K562 (cell line): ENCODE measurements at regions not wholly inside any gene's neighbourhood (a gene's known extent, or its start where the extent isn't known, plus 50 kb on each side); places are given as distances from the start of the nearest gene placed in this dataset.

Experiments
- ATAC-seq: fragments of 200-7000 bp; cut with Tn5 transposase; 3 replicates; pipeline ENCODE4 v1.9.1; 2020; ENCODE audit warnings: moderate library complexity
- BruUV-seq: library from RNA; stranded (reverse); fragments of 400-500 nt; replicated peaks from 2 replicates; lab custom pipeline; 2021; lab: Mats Ljungman, UMichigan
- CTCF ChIA-PET: fragments of 300-600 bp; formaldehyde crosslinking; extraction: SDS; loops from one replicate; lab custom pipeline; 2021; ENCODE audit warnings: low intra/inter-chr PET ratio; lab: Yijun Ruan, JAX
- POLR2A ChIA-PET: fragments of 300-600, 350-650 bp; sonication (Branson Sonifier 250); formaldehyde crosslinking; extraction: SDS; loops from one replicate; lab custom pipeline; 2021; ENCODE audit warnings: antibody characterized with exemption, inconsistent platforms; lab: Yijun Ruan, JAX
- DNase-seq, 4 experiments: peaks; one replicate each; pipeline versions ENCODE4 v3.0.0 to v3.0.0-alpha.2; 2011 to 2018; ENCODE audit warnings: low spot score in 3 of 4, mixed read lengths in 3 of 4; ENCODE audit errors: extremely low read depth in 1 of 4
- FAIRE-seq: peaks from 2 replicates; lab custom pipeline; 2011; peaks lifted over from hg19 to GRCh38; lab: Jason Lieb, UNC
- H2AFZ ChIP-seq: 2 replicates; pipeline ENCODE4 v1.6.0; 2011; ENCODE audit warnings: low read depth, low read length, control low read depth, inconsistent platforms
- H3K27ac ChIP-seq: fragments of 200-600 bp; 3 replicates; pipeline ENCODE4 v1.8.0; 2011; ENCODE audit warnings: low read depth, mild to moderate bottlenecking, control low read depth, inconsistent platforms, low read length, moderate library complexity, mixed read lengths; ENCODE audit errors: extremely low read depth
- H3K27me3 ChIP-seq, 2 experiments: fragments of 300-600 bp in 1 of 2; 2 replicates in 1 of 2; 3 replicates in 1 of 2; pipeline versions ENCODE4 v1.6.0 to v1.8.0; 2011; ENCODE audit warnings: inconsistent platforms in 2 of 2, low read length in 2 of 2, mild to moderate bottlenecking in 1 of 2, mixed read lengths in 1 of 2, moderate library complexity in 1 of 2; ENCODE audit not compliant: control insufficient read depth in 2 of 2, insufficient read depth in 2 of 2
- H3K36me3 ChIP-seq: fragments of 300-600 bp; 3 replicates; pipeline ENCODE4 v1.8.0; 2011; ENCODE audit warnings: mild to moderate bottlenecking, low read length, inconsistent platforms; ENCODE audit not compliant: control insufficient read depth, insufficient read depth
- H3K4me1 ChIP-seq, 2 experiments: fragments of 200-600 bp in 1 of 2; replicated peaks in 1 of 2; 2 replicates in 1 of 2; 3 replicates in 1 of 2; pipeline versions ENCODE4 v1.5.1 to v1.8.0; 2011; ENCODE audit warnings: inconsistent platforms in 2 of 2, low read length in 2 of 2, mild to moderate bottlenecking in 1 of 2, mixed read lengths in 1 of 2, moderate library complexity in 1 of 2; ENCODE audit not compliant: control insufficient read depth in 2 of 2, insufficient read depth in 2 of 2
- H3K4me2 ChIP-seq: 2 replicates; pipeline ENCODE4 v1.6.1; 2011; ENCODE audit warnings: low read length, control low read depth, inconsistent platforms, mixed read lengths; ENCODE audit not compliant: insufficient read depth
- H3K4me3 ChIP-seq: fragments of 200-600 bp; sonication (generic), shearing (Covaris generic); 2 replicates; pipeline ENCODE4 v1.5.1; 2016; ENCODE audit warnings: control low read depth, inconsistent platforms
- H3K79me2 ChIP-seq: fragments of 200-600 bp; 3 replicates; pipeline ENCODE4 v1.8.0; 2011; ENCODE audit warnings: low read length, inconsistent platforms; ENCODE audit not compliant: control insufficient read depth, insufficient read depth
- H3K9ac ChIP-seq, 2 experiments: 2 replicates each; pipeline versions ENCODE4 v1.6.0 to v1.6.1; 2011; ENCODE audit warnings: low read depth in 2 of 2, low read length in 2 of 2, control low read depth in 1 of 2, inconsistent platforms in 1 of 2, mild to moderate bottlenecking in 1 of 2, mixed read lengths in 1 of 2; ENCODE audit not compliant: insufficient read depth in 1 of 2
- H3K9me1 ChIP-seq: one replicate; pipeline ENCODE4 v1.6.0; 2011; ENCODE audit warnings: inconsistent platforms, mild to moderate bottlenecking, low read length, moderate library complexity; ENCODE audit not compliant: control insufficient read depth, insufficient read depth
- H3K9me3 ChIP-seq: replicated peaks from 2 replicates; pipeline ENCODE4 v1.5.1; 2011; ENCODE audit warnings: low read depth, low read length, inconsistent platforms; ENCODE audit not compliant: control insufficient read depth, insufficient read depth
- H4K20me1 ChIP-seq: replicated peaks from 2 replicates; pipeline ENCODE4 v1.6.1; 2011; ENCODE audit warnings: low read length, inconsistent platforms, mixed read lengths; ENCODE audit not compliant: control insufficient read depth, insufficient read depth
- ATF7 ChIP-seq: fragments of 450-650 bp; IDR thresholded peaks from 2 replicates; pipeline ENCODE4 v1.7.1; 2014; ENCODE audit warnings: mild to moderate bottlenecking, moderate library complexity
- EWSR1 ChIP-seq: fragments of 450-650 bp; IDR thresholded peaks from 2 replicates; pipeline ENCODE4 v1.6.1; 2018; ENCODE audit warnings: borderline replicate concordance, mild to moderate bottlenecking, low read depth, moderate library complexity; ENCODE audit not compliant: partially characterized antibody
- FOSL1 ChIP-seq: fragments of 200-800 bp; sonication (Bioruptor generic); conservative IDR thresholded peaks from 2 replicates; pipeline ENCODE4 v1.6.1; 2016; ENCODE audit warnings: missing genetic modification characterization, missing compliant biosample characterization
- HMG20A ChIP-seq: fragments of 450-650 bp; formaldehyde crosslinking; conservative IDR thresholded peaks from 2 replicates; pipeline ENCODE4 v1.4.0; 2020; ENCODE audit warnings: mild to moderate bottlenecking, mixed read lengths
- HOXB6 ChIP-seq: fragments of 250-450 bp; sonication (Bioruptor Pico); IDR thresholded peaks from 2 replicates; pipeline ENCODE4 v1.5.1; 2022; ENCODE audit warnings: mild to moderate bottlenecking, borderline replicate concordance
- KDM1A ChIP-seq, 2 experiments: fragments of 450-650 bp; IDR thresholded peaks; 2 replicates each; pipeline ENCODE4 v1.6.1; 2016; ENCODE audit warnings: mild to moderate bottlenecking in 2 of 2
- NR3C1 ChIP-seq: sonication (generic); formaldehyde crosslinking; IDR thresholded peaks from 2 replicates; pipeline ENCODE4 v1.8.1; 2022; ENCODE audit warnings: missing genetic modification reagents
- POU5F1 ChIP-seq: fragments of 150-350 bp; IDR thresholded peaks from 2 replicates; pipeline ENCODE4 v1.6.1; 2014; ENCODE audit warnings: borderline replicate concordance, low read length, low read depth, mild to moderate bottlenecking; ENCODE audit not compliant: partially characterized antibody
- RBM39 ChIP-seq: fragments of 200-400 bp; formaldehyde crosslinking; optimal IDR thresholded peaks from 2 replicates; pipeline ENCODE3; 2018; ENCODE audit warnings: low read depth, low read length
- XRCC5 ChIP-seq: fragments of 200-400 bp; formaldehyde crosslinking; IDR thresholded peaks from 2 replicates; pipeline ENCODE4 v1.6.1; 2017; ENCODE audit warnings: low read depth, mild to moderate bottlenecking, low read length
- ZNF561 ChIP-seq: fragments of 450-650 bp; formaldehyde crosslinking; conservative IDR thresholded peaks from 2 replicates; pipeline ENCODE4 v1.4.0; 2020; ENCODE audit warnings: mild to moderate bottlenecking, moderate library complexity
- in situ Hi-C: fragments of 300-500 bp; cut with MboI; formaldehyde crosslinking; loops from 4 replicates; pipeline ENCODE4 v1.15.0; 2018; ENCODE audit warnings: inconsistent platforms, mixed read lengths
- intact Hi-C: fragments of 100-400 bp; cut with micrococcal nuclease; formaldehyde crosslinking; loops from 2 replicates; pipeline ENCODE4 v1.14.2; 2022

- no peak for TF ChIP-seq POU5F1
- no peak for TF ChIP-seq HOXB6
- TF ChIP-seq FOSL1 = no peak
- TF ChIP-seq ZNF561 (CRISPR knock-in tag) = no peak
These were observed 540.9 kb downstream of the RAB38 start (continued) for GRCh38 chr11:87634331-87634730.

DNA sequence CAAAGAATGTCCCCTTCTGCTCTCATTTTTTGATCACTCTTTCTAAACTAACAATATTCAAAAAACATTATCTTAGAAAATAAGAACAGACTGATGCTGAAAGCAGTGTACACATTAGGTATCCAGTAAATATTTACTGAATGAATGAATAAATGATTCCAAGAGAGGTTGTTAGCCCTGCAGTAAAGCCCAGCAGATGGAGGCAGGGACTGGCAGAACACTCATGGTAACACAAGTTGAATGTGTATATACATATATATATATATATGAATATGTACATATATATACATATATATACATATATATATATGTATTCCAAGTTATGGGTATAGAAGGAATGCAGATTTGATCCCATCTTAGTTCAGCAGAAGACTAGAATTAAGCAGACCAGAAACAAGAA lies 546.3 kb downstream of the RAB38 start:
- Histone ChIP-seq H3K9ac (no peak overlapping the region), H3K4me1 (no peaks in the 10 kb centered on the region), H3K36me3 (no peaks in the 10 kb centered on the region), H2AFZ (no peak overlapping the region), H3K4me2 (no peak overlapping the region), H3K9me3 (no peaks in the 10 kb centered on the region), H3K4me3 (no peak overlapping the region), H3K79me2 (no peaks in the 10 kb centered on the region), H3K27ac (no peak overlapping the region), H4K20me1 (no peaks in the 10 kb centered on the region), H3K9me1 (no peaks in the 10 kb centered on the region), H3K27me3 (no peaks in the 10 kb centered on the region)
- in situ Hi-C loops = no loop called here
- intact Hi-C loops = no loop called here
- no peak for ATAC-seq
- BruUV-seq = no TSS peak
- CTCF ChIA-PET = no interaction called here
- DNase-seq = no peak
- TF ChIP-seq EWSR1 (no peak), KDM1A (IDR thresholded peaks at IDR 0.05) (no peak), XRCC5 (no peak), RBM39 (no peak), ATF7 (no peak), NR3C1 (CRISPR knock-in tag) (no peak), HMG20A (CRISPR knock-in tag) (no peak)
- no peak for FAIRE-seq
- POLR2A ChIA-PET = no interaction called here
